ENCODE measurements at regions not wholly inside any gene's neighbourhood (a gene's known extent, or its start where the extent isn't known, plus 50 kb on each side); places are given as distances from the start of the nearest gene placed in this dataset.

- H4K20me1 ChIP-seq (ENCODE audit: insufficient read depth) = no peaks in the 10 kb centered on the region
- no peaks in the 10 kb centered on the region for H3K27me3 ChIP-seq (ENCODE audit: insufficient read depth, low read depth)
- no peak overlapping the region for H3K4me3 ChIP-seq (IDR thresholded peaks at IDR 0.05; ENCODE audit: insufficient read depth, low read depth, low read length)
- no peak overlapping the region for H3K9ac ChIP-seq
- H3K36me3 ChIP-seq (ENCODE audit: insufficient read depth) = no peaks in the 10 kb centered on the region
- no peak overlapping the region for H3K4me2 ChIP-seq
- no peak overlapping the region for H2AFZ ChIP-seq (ENCODE audit: low read depth)
- no peaks in the 10 kb centered on the region for H3K79me2 ChIP-seq (ENCODE audit: insufficient read depth, low read depth)
- peaks cover 16% of the 10 kb centered on the region for H3K4me1 ChIP-seq (ENCODE audit: low read depth, poor library complexity, severe bottlenecking)
- TF ChIP-seq CTCF (conservative IDR thresholded peaks at IDR 0.05; ENCODE audit: low read depth, low read length) = no peak
- no peak overlapping the region for H3K27ac ChIP-seq
Measured at GRCh38 chr1:229129301-229130027, 141.4 kb upstream of the RAB4A start.

GRCh38 chr1:229130028-229130668, 140.8 kb upstream of the RAB4A start:
- H3K36me3 ChIP-seq (ENCODE audit: insufficient read depth) = no peaks in the 10 kb centered on the region
- H3K79me2 ChIP-seq (ENCODE audit: insufficient read depth, low read depth) = no peaks in the 10 kb centered on the region
- H4K20me1 ChIP-seq (ENCODE audit: insufficient read depth) = no peaks in the 10 kb centered on the region
- H3K4me1 ChIP-seq (ENCODE audit: low read depth, poor library complexity, severe bottlenecking) = peaks cover 16% of the 10 kb centered on the region
- H3K4me3 ChIP-seq (IDR thresholded peaks at IDR 0.05; ENCODE audit: insufficient read depth, low read depth, low read length) = no peak overlapping the region
- H3K27me3 ChIP-seq (ENCODE audit: insufficient read depth, low read depth) = no peaks in the 10 kb centered on the region
- no peak overlapping the region for H3K9ac ChIP-seq
- no peak overlapping the region for H3K4me2 ChIP-seq
- H3K27ac ChIP-seq = no peak overlapping the region
- H2AFZ ChIP-seq (ENCODE audit: low read depth) = no peak overlapping the region
- no peak for TF ChIP-seq CTCF (conservative IDR thresholded peaks at IDR 0.05; ENCODE audit: low read depth, low read length)

GRCh38 chr1:229131243-229132105, 139.4 kb upstream of the RAB4A start:
- H3K9ac ChIP-seq = no peak overlapping the region
- H3K79me2 ChIP-seq (ENCODE audit: insufficient read depth, low read depth) = no peaks in the 10 kb centered on the region
- TF ChIP-seq CTCF (conservative IDR thresholded peaks at IDR 0.05; ENCODE audit: low read depth, low read length) = no peak
- H3K4me3 ChIP-seq (IDR thresholded peaks at IDR 0.05; ENCODE audit: insufficient read depth, low read depth, low read length) = no peak overlapping the region
- no peak overlapping the region for H3K4me2 ChIP-seq
- H3K4me1 ChIP-seq (ENCODE audit: low read depth, poor library complexity, severe bottlenecking) = peaks cover 16% of the 10 kb centered on the region
- no peak overlapping the region for H2AFZ ChIP-seq (ENCODE audit: low read depth)
- H3K27ac ChIP-seq = no peak overlapping the region
- no peaks in the 10 kb centered on the region for H4K20me1 ChIP-seq (ENCODE audit: insufficient read depth)
- no peaks in the 10 kb centered on the region for H3K27me3 ChIP-seq (ENCODE audit: insufficient read depth, low read depth)
- no peaks in the 10 kb centered on the region for H3K36me3 ChIP-seq (ENCODE audit: insufficient read depth)

GRCh38 chr1:229132106-229132443, 138.8 kb upstream of the RAB4A start:
- H4K20me1 ChIP-seq (ENCODE audit: insufficient read depth) = no peaks in the 10 kb centered on the region
- no peak for TF ChIP-seq CTCF (conservative IDR thresholded peaks at IDR 0.05; ENCODE audit: low read depth, low read length)

More at GRCh38 chr1:229132106-229132443, 138.8 kb upstream of the RAB4A start:
- no peak overlapping the region for H3K9ac ChIP-seq
- no peak overlapping the region for H2AFZ ChIP-seq (ENCODE audit: low read depth)
- peaks cover 11% of the 10 kb centered on the region for H3K4me1 ChIP-seq (ENCODE audit: low read depth, poor library complexity, severe bottlenecking)
- no peaks in the 10 kb centered on the region for H3K36me3 ChIP-seq (ENCODE audit: insufficient read depth)
- H3K27me3 ChIP-seq (ENCODE audit: insufficient read depth, low read depth) = no peaks in the 10 kb centered on the region
- no peaks in the 10 kb centered on the region for H3K79me2 ChIP-seq (ENCODE audit: insufficient read depth, low read depth)
- H3K4me2 ChIP-seq = no peak overlapping the region
- H3K27ac ChIP-seq = no peak overlapping the region
- H3K4me3 ChIP-seq (IDR thresholded peaks at IDR 0.05; ENCODE audit: insufficient read depth, low read depth, low read length) = no peak overlapping the region
